Suprapubic skin (tissue), 4 donors: ENCODE measurements at regions not wholly inside any gene's neighbourhood (a gene's known extent, or its start where the extent isn't known, plus 50 kb on each side); places are given as distances from the start of the nearest gene placed in this dataset.

Source experiments
- DNase-seq, 2 donors: peaks; one replicate each; pipeline ENCODE4 v3.0.0-alpha.2; 2019; ENCODE audit warnings: low spot score in 2 of 2
- H3K27ac ChIP-seq: fragments of 200-600 bp; sonication (generic); one replicate; pipeline ENCODE4 v1.5.1; 2019
- H3K27me3 ChIP-seq: fragments of 200-600 bp; sonication (generic); one replicate; pipeline ENCODE4 v1.5.1; 2019
- H3K36me3 ChIP-seq: fragments of 200-600 bp; sonication (generic); one replicate; pipeline ENCODE4 v1.5.1; 2019
- H3K4me1 ChIP-seq: fragments of 200-600 bp; sonication (generic); one replicate; pipeline ENCODE4 v1.5.1; 2019
- H3K4me3 ChIP-seq: fragments of 200-600 bp; sonication (generic); one replicate; pipeline ENCODE4 v1.5.1; 2019; ENCODE audit warnings: mild to moderate bottlenecking
- H3K9me3 ChIP-seq: fragments of 200-600 bp; sonication (generic); one replicate; pipeline ENCODE4 v1.5.1; 2019
- EP300 ChIP-seq: sonication (generic); formaldehyde crosslinking; IDR thresholded peaks from one replicate; pipeline ENCODE4 v1.6.1; 2017; ENCODE audit warnings: antibody characterized with exemption
- POLR2A ChIP-seq, 2 donors: fragments of 450-650 bp; IDR thresholded peaks; one replicate each; pipeline ENCODE4 v1.6.1; 2017; ENCODE audit warnings: antibody characterized with exemption in 2 of 2, mild to moderate bottlenecking in 2 of 2, moderate library complexity in 2 of 2
- POLR2AphosphoS5 ChIP-seq, 3 donors: sonication (generic); formaldehyde crosslinking; IDR thresholded peaks; one replicate each; pipeline ENCODE4 v1.6.1; 2017; ENCODE audit warnings: antibody characterized with exemption in 3 of 3
- WGBS: methylation state at CpG from one replicate; pipeline ENCODE4 v1.1.5; 2018; 5-methylcytosine and 5-hydroxymethylcytosine counted together
- TF ChIP-seq, protein P1 (sequence below), 2 donors: fragments of 200-600 bp in 1 of 2; fragments of 450-650 bp in 1 of 2; sonication (generic) in 1 of 2; IDR thresholded peaks; one replicate each; pipeline ENCODE4 v1.5.1; 2016 to 2019; ENCODE audit warnings: antibody characterized with exemption in 2 of 2, mild to moderate bottlenecking in 1 of 2, moderate library complexity in 1 of 2

DNA sequence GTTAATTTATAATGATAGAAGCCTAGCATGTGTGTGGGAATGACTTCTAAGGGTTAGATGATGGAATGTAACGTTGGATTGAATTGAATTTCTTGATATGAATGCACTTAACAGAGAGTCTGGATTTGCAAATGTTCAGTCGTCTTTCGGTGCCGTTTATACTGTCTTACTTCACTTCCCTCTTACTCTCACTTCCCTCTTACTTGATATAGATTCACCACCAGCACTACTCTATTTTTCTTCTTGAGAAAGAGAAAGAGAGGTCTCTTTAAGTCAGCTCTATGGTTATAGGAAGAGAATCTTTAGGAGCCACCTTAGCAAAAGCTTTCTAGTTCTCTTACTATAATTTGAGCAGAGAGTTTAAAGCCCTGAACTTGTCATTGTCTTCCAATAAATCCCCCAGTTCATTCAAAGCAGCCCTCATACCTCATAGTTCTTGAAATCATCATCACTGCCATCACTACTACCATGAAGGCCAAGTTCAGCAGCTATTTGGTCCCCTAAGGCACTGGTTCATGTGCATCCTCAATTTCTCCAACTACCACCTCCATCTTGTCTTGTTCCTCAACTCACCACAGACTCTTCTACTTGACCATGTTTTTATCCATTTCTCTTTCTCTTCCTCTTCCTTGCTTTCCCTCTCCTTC, 501.7 kb upstream of the TCF4 start:
- TF ChIP-seq, protein P1, sequence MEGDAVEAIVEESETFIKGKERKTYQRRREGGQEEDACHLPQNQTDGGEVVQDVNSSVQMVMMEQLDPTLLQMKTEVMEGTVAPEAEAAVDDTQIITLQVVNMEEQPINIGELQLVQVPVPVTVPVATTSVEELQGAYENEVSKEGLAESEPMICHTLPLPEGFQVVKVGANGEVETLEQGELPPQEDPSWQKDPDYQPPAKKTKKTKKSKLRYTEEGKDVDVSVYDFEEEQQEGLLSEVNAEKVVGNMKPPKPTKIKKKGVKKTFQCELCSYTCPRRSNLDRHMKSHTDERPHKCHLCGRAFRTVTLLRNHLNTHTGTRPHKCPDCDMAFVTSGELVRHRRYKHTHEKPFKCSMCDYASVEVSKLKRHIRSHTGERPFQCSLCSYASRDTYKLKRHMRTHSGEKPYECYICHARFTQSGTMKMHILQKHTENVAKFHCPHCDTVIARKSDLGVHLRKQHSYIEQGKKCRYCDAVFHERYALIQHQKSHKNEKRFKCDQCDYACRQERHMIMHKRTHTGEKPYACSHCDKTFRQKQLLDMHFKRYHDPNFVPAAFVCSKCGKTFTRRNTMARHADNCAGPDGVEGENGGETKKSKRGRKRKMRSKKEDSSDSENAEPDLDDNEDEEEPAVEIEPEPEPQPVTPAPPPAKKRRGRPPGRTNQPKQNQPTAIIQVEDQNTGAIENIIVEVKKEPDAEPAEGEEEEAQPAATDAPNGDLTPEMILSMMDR (IDR thresholded peaks at IDR 0.05): no peak
- TF ChIP-seq POLR2A (IDR thresholded peaks at IDR 0.05) (no peak), POLR2AphosphoS5 (IDR thresholded peaks at IDR 0.05) (no peak), EP300 (no peak)
- Histone ChIP-seq H3K36me3 (no peaks in the 10 kb centered on the region), H3K27me3 (no peaks in the 10 kb centered on the region), H3K9me3 (no peaks in the 10 kb centered on the region), H3K4me1 (no peaks in the 10 kb centered on the region), H3K4me3 (no peak overlapping the region), H3K27ac (no peak overlapping the region)
- no peak for DNase-seq
- whole genome bisulfite sequencing: 84% methylated on average over 4 of the region's 4 CpGs

DNA sequence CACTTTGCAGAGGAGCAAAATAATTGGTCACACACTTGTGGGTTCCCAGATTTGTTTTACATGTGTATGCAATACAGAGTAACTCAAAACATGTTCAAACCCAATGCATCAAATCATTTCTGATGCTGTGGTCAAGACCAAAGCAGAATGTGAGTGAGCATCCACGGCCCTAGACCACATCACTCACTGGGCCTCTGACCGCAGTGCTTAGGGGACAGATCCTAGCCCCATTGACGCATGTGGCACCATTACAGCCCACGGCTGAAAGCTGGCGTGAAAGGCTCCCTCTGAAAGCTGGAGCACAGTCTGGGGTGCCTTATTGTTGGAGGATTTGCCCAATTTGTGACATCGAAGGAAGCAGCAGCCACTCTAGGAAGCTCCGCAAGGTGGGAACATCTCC, 498.8 kb upstream of the TCF4 start:
- peaks cover 9% of the 10 kb centered on the region for H3K4me1 ChIP-seq
- H3K27ac ChIP-seq: no peak overlapping the region
- TF ChIP-seq POLR2A (IDR thresholded peaks at IDR 0.05) (no peak), EP300 (no peak), POLR2AphosphoS5 (IDR thresholded peaks at IDR 0.05) (no peak)
- TF ChIP-seq, protein P1 (IDR thresholded peaks at IDR 0.05): no peak
- no peaks in the 10 kb centered on the region for H3K9me3 ChIP-seq
- H3K4me3 ChIP-seq: no peak overlapping the region
- 66% methylated on average over 7 of the region's 7 CpGs for WGBS
- no peaks in the 10 kb centered on the region for H3K27me3 ChIP-seq
- DNase-seq: no peak
- H3K36me3 ChIP-seq: no peaks in the 10 kb centered on the region

DNA sequence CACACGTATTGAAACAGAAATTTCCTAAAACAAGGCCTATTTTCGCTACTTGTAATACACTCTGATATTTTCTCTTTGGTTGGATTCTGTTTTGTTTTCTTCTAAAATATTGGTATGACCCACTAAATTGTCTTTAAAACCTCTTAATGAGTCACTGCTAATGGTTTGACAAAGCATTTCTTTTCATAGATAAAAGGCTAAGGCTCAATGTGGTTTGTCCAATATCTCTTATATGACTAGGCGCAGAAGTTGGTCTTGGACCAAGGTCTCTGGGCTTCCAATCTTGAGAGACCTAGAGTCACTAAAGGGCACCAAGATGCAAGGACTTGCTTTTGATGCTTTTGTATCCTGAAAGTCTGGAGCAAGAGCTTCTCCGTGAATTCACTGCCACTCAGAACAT, 498.2 kb upstream of the TCF4 start:
- Histone ChIP-seq H3K36me3 (no peaks in the 10 kb centered on the region), H3K27ac (no peak overlapping the region), H3K27me3 (no peaks in the 10 kb centered on the region), H3K4me3 (no peak overlapping the region), H3K4me1 (peaks cover 9% of the 10 kb centered on the region), H3K9me3 (no peaks in the 10 kb centered on the region)
- no peak for TF ChIP-seq POLR2AphosphoS5 (IDR thresholded peaks at IDR 0.05)
- TF ChIP-seq, protein P1 (IDR thresholded peaks at IDR 0.05): no peak
- no peak for TF ChIP-seq POLR2A (IDR thresholded peaks at IDR 0.05)
- no peak for TF ChIP-seq EP300
- no peak for DNase-seq
- whole genome bisulfite sequencing: 74% methylated on average over 4 of the region's 4 CpGs

DNA sequence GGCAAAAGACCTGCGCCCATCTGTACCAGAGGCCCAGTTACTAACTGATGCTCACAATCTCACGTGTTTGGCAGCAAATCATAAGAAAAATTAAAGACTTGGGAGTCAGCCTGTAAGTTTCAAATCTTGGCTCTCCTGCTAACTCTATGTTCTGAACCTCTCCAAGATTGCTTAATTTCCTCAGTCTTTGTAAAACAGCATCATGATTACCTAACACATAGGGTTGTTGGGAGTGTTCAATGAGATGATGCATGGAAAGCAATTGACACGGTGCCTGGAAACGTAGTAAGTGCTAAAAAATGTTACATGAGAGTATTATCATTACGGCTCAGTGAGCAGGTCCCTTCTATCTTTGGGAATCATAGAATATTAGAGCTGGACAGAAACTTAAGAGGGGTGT, 497.6 kb upstream of the TCF4 start:
- TF ChIP-seq POLR2A (IDR thresholded peaks at IDR 0.05): no peak
- TF ChIP-seq POLR2AphosphoS5 (IDR thresholded peaks at IDR 0.05): no peak
- no peak for TF ChIP-seq EP300
- TF ChIP-seq, protein P1 (IDR thresholded peaks at IDR 0.05): no peak
- H3K36me3 ChIP-seq: no peaks in the 10 kb centered on the region
- H3K4me1 ChIP-seq: peaks cover 9% of the 10 kb centered on the region
- H3K9me3 ChIP-seq: no peaks in the 10 kb centered on the region
- no peak overlapping the region for H3K27ac ChIP-seq
- H3K4me3 ChIP-seq: no peak overlapping the region
- no peaks in the 10 kb centered on the region for H3K27me3 ChIP-seq
- DNase-seq: no peak
- WGBS: 46% methylated on average over 5 of the region's 5 CpGs

DNA sequence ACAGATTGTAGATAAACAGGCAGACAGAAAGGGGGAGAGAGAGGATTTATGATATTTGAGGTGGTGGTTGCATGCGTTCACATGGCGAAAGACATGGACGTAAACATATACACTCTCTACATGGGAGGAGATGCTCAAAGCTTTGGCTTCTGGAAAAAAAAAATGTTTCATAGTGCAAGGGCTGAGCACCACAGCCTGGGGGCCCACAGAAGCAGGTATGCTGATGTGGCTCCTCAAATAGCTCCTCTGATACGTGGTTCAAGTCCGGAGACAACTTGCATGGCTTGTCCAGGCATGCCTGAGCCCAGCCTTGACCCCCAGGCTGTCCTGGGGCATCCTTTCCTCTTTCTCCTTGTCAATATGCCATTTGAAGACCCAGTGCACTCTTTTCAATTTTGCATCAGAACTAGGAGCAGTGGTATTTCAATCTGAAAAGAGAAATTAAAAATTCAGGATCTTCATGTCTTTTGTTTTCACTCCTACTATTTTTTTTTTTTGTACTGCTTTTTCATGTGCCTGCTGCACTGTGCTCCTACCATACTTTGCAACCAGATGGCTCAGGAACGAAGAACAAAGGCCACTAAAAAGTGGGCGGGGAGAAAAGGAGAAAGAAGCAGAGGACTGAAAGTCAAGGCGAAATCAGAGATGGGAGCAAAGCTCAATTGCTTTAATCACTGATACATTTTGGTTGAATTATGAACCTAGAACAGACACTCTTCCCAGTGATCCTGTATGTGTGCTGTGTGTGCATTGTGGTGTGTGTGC, 495.7 kb upstream of the TCF4 start:
- no peaks in the 10 kb centered on the region for H3K36me3 ChIP-seq
- WGBS: 58% methylated on average over 8 of the region's 8 CpGs
- peaks cover 9% of the 10 kb centered on the region for H3K4me1 ChIP-seq
- H3K9me3 ChIP-seq: no peaks in the 10 kb centered on the region
- DNase-seq: no peak
- no peak overlapping the region for H3K27ac ChIP-seq
- H3K27me3 ChIP-seq: no peaks in the 10 kb centered on the region
- TF ChIP-seq POLR2AphosphoS5 (IDR thresholded peaks at IDR 0.05) (no peak), POLR2A (IDR thresholded peaks at IDR 0.05) (no peak), EP300 (no peak)
- TF ChIP-seq, protein P1 (IDR thresholded peaks at IDR 0.05): no peak
- H3K4me3 ChIP-seq: no peak overlapping the region
